GM12874 (cell line): ENCODE measurements at regions not wholly inside any gene's neighbourhood (a gene's known extent, or its start where the extent isn't known, plus 50 kb on each side); places are given as distances from the start of the nearest gene placed in this dataset.

Experiments
- CTCF ChIP-seq: IDR thresholded peaks from 2 replicates; pipeline ENCODE4 v1.5.1; 2011; ENCODE audit warnings: low read depth, mild to moderate bottlenecking, control low read depth, low read length, moderate library complexity; ENCODE audit not compliant: insufficient read depth

DNA sequence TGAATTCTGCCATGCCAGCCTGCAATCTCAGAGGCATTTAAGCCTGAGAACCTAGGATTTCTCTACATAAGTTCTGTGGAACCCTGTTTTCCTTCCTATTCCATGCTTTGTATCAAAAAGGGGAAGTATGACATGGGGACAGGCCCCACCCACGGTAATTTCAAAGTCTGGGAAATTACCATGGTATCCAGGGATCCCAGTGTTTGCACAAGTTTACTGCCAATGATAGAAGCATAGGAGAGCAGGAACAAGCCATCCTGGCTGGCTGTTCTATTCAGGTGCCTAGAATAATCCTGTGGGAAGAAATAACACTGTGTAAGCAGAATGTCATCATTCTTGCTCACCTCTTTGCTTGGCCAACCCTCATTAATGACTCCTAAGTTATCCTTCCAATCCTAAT lies 53.8 kb upstream of the ATP1B1 start:
- TF ChIP-seq CTCF: no peak

DNA sequence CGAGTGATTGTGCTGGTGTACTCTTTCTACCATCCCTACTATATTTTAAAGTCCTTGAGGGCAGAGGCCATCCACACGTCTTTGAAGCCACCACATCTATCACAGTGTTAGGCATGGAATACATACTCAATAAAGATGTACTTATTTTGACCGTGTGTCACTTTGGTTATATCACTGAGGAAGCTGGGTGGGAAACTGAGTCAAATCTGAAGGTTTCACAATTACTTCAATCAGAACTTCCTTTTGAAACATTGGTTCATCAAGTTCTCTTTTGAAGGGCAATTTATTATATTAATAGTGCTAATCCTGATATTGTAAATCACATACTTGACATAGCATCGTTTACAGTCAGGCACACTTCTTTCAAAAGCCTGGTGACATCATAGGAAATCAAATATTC lies 53.3 kb upstream of the ATP1B1 start:
- TF ChIP-seq CTCF: no peak
